ENCODE measurements at regions not wholly inside any gene's neighbourhood (a gene's known extent, or its start where the extent isn't known, plus 50 kb on each side); places are given as distances from the start of the nearest gene placed in this dataset.

DNA sequence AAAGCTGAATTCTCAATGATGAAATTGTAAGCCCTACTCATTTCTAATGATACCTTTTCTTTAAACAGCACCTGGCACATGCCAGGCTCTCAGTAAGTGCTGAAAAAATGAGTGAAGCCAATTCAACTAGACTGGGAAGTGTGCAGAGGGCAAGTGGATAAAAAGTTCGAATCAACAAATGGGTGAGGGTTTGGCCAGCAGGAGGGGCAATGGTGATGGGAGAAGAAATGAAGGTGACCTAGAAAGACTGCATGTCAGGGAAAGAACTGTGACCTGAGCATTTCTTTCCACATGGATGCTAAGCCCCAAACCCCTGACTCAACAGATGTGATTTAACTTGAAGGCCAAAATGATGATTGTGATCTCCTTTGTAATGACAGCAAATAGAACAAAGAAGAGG lies 54.6 kb downstream of the DKK1 start:
- TF ChIP-seq, protein P1, sequence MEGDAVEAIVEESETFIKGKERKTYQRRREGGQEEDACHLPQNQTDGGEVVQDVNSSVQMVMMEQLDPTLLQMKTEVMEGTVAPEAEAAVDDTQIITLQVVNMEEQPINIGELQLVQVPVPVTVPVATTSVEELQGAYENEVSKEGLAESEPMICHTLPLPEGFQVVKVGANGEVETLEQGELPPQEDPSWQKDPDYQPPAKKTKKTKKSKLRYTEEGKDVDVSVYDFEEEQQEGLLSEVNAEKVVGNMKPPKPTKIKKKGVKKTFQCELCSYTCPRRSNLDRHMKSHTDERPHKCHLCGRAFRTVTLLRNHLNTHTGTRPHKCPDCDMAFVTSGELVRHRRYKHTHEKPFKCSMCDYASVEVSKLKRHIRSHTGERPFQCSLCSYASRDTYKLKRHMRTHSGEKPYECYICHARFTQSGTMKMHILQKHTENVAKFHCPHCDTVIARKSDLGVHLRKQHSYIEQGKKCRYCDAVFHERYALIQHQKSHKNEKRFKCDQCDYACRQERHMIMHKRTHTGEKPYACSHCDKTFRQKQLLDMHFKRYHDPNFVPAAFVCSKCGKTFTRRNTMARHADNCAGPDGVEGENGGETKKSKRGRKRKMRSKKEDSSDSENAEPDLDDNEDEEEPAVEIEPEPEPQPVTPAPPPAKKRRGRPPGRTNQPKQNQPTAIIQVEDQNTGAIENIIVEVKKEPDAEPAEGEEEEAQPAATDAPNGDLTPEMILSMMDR (IDR thresholded peaks at IDR 0.05; ENCODE audit: insufficient read depth, low read depth, low read length): no peak
- TF ChIP-seq EZH2 (IDR thresholded peaks at IDR 0.05; ENCODE audit: insufficient read depth, low read length): no peak

Data from astrocyte (in vitro differentiated cells and primary cell).